Common myeloid progenitor, CD34-positive (primary cell): ENCODE measurements at regions not wholly inside any gene's neighbourhood (a gene's known extent, or its start where the extent isn't known, plus 50 kb on each side); places are given as distances from the start of the nearest gene placed in this dataset.

Experiments used
- CTCF ChIA-PET: fragments of 350-600 bp; sonication (Branson Sonifier 250); formaldehyde crosslinking; loops from one replicate; lab custom pipeline; 2021; ENCODE audit warnings: antibody characterized with exemption; lab: Charles Lee
- POLR2A ChIA-PET: fragments of 350-600 bp; sonication (Branson Sonifier 250); formaldehyde crosslinking; loops from one replicate; lab custom pipeline; 2021; ENCODE audit warnings: antibody characterized with exemption; lab: Charles Lee
- DNase-seq, 3 donors: peaks; one replicate each; pipeline versions ENCODE4 v3.0.0 to v3.0.0-alpha.2; 2013
- H3K27ac ChIP-seq, 2 experiments: 1 replicate in 1 of 2; 2 replicates in 1 of 2; pipeline ENCODE4 v1.7.0; 2013; ENCODE audit warnings: inconsistent platforms in 2 of 2, low read length in 2 of 2, mild to moderate bottlenecking in 2 of 2, low read depth in 1 of 2, moderate library complexity in 1 of 2; ENCODE audit not compliant: severe bottlenecking in 2 of 2, insufficient read depth in 1 of 2, poor library complexity in 1 of 2
- H3K27me3 ChIP-seq, 5 experiments: replicated peaks in 2 of 5; 1 replicate in 3 of 5; 2 replicates in 2 of 5; pipeline versions ENCODE4 v1.6.1 to v1.7.0; 2013; ENCODE audit warnings: low read length in 4 of 5, mild to moderate bottlenecking in 2 of 5, moderate library complexity in 2 of 5, inconsistent platforms in 1 of 5; ENCODE audit not compliant: insufficient read depth in 5 of 5, control insufficient read depth in 4 of 5
- H3K36me3 ChIP-seq, 4 experiments: 1 replicate in 2 of 4; 2 replicates in 2 of 4; pipeline versions ENCODE4 v1.6.1 to v1.7.0; 2013; ENCODE audit warnings: low read length in 3 of 4, control low read depth in 1 of 4, mild to moderate bottlenecking in 1 of 4; ENCODE audit not compliant: control insufficient read depth in 4 of 4, insufficient read depth in 4 of 4
- H3K4me1 ChIP-seq, 4 experiments: 1 replicate in 3 of 4; 2 replicates in 1 of 4; pipeline versions ENCODE4 v1.6.1 to v1.7.1; 2013; ENCODE audit warnings: low read length in 3 of 4, mild to moderate bottlenecking in 3 of 4, control low read depth in 1 of 4, inconsistent platforms in 1 of 4, moderate library complexity in 1 of 4; ENCODE audit not compliant: control insufficient read depth in 4 of 4, insufficient read depth in 4 of 4; ENCODE audit errors: control extremely low read depth in 1 of 4
- H3K4me3 ChIP-seq, 7 experiments: 1 replicate in 4 of 7; 2 replicates in 3 of 7; pipeline versions ENCODE4 v1.5.1 to v1.7.0; 2013; ENCODE audit warnings: mild to moderate bottlenecking in 7 of 7, low read length in 6 of 7, moderate library complexity in 6 of 7, inconsistent platforms in 2 of 7, low read depth in 2 of 7, control low read depth in 1 of 7; ENCODE audit not compliant: insufficient read depth in 4 of 7, control insufficient read depth in 1 of 7; ENCODE audit errors: extremely low read depth in 1 of 7
- H3K9me3 ChIP-seq, 5 experiments: 1 replicate in 4 of 5; 2 replicates in 1 of 5; pipeline versions ENCODE4 v1.6.1 to v1.7.1; 2013; ENCODE audit warnings: low read length in 4 of 5, mild to moderate bottlenecking in 2 of 5, inconsistent platforms in 1 of 5, low read depth in 1 of 5, moderate library complexity in 1 of 5; ENCODE audit not compliant: control insufficient read depth in 4 of 5, insufficient read depth in 2 of 5; ENCODE audit errors: control extremely low read depth in 1 of 5
- WGBS: methylation state at CpG from one replicate; pipeline ENCODE4 v1.1.5; 2013; ENCODE audit not compliant: insufficient coverage; 5-methylcytosine and 5-hydroxymethylcytosine counted together

DNA sequence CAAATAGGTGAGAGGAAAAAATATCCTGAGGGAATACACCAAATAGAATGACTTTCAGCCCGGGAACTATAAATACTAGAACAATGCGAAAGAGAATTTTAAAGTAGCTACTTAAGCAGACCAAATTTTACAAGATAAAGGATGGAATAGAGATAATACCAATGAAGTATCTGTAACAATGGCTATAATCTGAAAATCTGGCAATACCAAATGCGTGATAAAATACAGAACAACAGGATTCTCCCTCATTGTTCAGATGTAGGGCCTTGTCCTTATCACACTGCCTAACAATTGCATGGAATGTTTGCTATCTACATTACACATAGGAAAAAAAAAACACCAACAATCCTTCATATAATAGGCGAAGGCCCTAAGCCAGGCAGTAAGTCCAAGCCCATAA is 815.4 kb upstream of the MDGA2 start:
- Histone ChIP-seq H3K4me1 (no peaks in the 10 kb centered on the region), H3K9me3 (no peaks in the 10 kb centered on the region), H3K27ac (no peak overlapping the region), H3K36me3 (no peaks in the 10 kb centered on the region), H3K4me3 (no peak overlapping the region), H3K27me3 (no peaks in the 10 kb centered on the region)
- no peak for DNase-seq
- POLR2A ChIA-PET = no interaction called here
- WGBS = 100% methylated on average over 1 of the region's 4 CpGs
- CTCF ChIA-PET = no interaction called here

DNA sequence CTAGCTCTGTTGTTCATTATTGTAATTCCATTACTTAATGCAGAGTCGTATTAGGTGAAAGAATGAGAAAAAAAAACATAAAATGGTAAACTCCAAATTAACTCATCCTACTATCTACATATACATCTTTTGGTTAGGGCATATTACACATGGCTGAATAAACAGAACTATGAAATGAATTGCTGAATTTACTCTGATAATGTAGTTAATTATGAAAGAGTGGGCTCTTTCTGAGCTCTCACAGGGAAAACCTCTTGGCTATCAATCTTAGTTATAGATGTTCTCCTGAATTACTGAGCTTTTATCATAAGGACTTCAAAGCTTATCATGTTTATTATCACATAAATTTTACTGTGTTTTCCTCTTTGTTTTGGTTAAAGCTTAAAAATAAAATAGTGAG is 798.5 kb upstream of the MDGA2 start:
- H3K4me1 ChIP-seq = no peaks in the 10 kb centered on the region
- H3K27me3 ChIP-seq = no peaks in the 10 kb centered on the region
- no peak overlapping the region for H3K27ac ChIP-seq
- no peak for DNase-seq
- no peaks in the 10 kb centered on the region for H3K9me3 ChIP-seq
- POLR2A ChIA-PET = no interaction called here
- H3K4me3 ChIP-seq = no peak overlapping the region
- no peaks in the 10 kb centered on the region for H3K36me3 ChIP-seq
- no CpG with 5 or more reads among the region's 1 CpG for WGBS
- CTCF ChIA-PET = no interaction called here

GRCh38 chr14:48456051-48456450 is 780.6 kb upstream of the MDGA2 start:
- Histone ChIP-seq H3K4me3 (no peak overlapping the region), H3K9me3 (no peaks in the 10 kb centered on the region), H3K4me1 (no peaks in the 10 kb centered on the region), H3K27ac (no peak overlapping the region), H3K27me3 (no peaks in the 10 kb centered on the region), H3K36me3 (no peaks in the 10 kb centered on the region)
- ChIA-PET POLR2A (no interaction called here), CTCF (no interaction called here)
- no peak for DNase-seq

- Histone ChIP-seq H3K4me1 (no peaks in the 10 kb centered on the region), H3K27ac (no peak overlapping the region), H3K36me3 (no peaks in the 10 kb centered on the region), H3K4me3 (no peak overlapping the region), H3K9me3 (no peaks in the 10 kb centered on the region), H3K27me3 (no peaks in the 10 kb centered on the region)
- ChIA-PET POLR2A (no interaction called here), CTCF (no interaction called here)
- no peak for DNase-seq
- 100% methylated on average over 2 of the region's 2 CpGs for WGBS
Measured at GRCh38 chr14:48454887-48455286, 779.5 kb upstream of the MDGA2 start.

GRCh38 chr14:48452437-48452995 is 777.1 kb upstream of the MDGA2 start:
- POLR2A ChIA-PET = no interaction called here
- 100% methylated on average over 1 of the region's 2 CpGs for WGBS
- no peaks in the 10 kb centered on the region for H3K27me3 ChIP-seq
- H3K36me3 ChIP-seq = no peaks in the 10 kb centered on the region
- no peak overlapping the region for H3K4me3 ChIP-seq
- H3K4me1 ChIP-seq = no peaks in the 10 kb centered on the region
- H3K27ac ChIP-seq = no peak overlapping the region
- CTCF ChIA-PET = no interaction called here
- no peaks in the 10 kb centered on the region for H3K9me3 ChIP-seq
- no peak for DNase-seq

GRCh38 chr14:48435221-48435620 is 759.8 kb upstream of the MDGA2 start:
- H3K36me3 ChIP-seq = no peaks in the 10 kb centered on the region
- POLR2A ChIA-PET = no interaction called here
- H3K4me1 ChIP-seq = no peaks in the 10 kb centered on the region

GRCh38 chr14:48430805-48431204 is 755.4 kb upstream of the MDGA2 start:
- Histone ChIP-seq H3K4me3 (no peak overlapping the region), H3K9me3 (no peaks in the 10 kb centered on the region), H3K27ac (no peak overlapping the region), H3K27me3 (no peaks in the 10 kb centered on the region), H3K36me3 (no peaks in the 10 kb centered on the region), H3K4me1 (no peaks in the 10 kb centered on the region)
- WGBS = 93% methylated on average over 4 of the region's 5 CpGs
- POLR2A ChIA-PET = no interaction called here
- CTCF ChIA-PET = no interaction called here
- no peak for DNase-seq

More at GRCh38 chr14:48435221-48435620, 759.8 kb upstream of the MDGA2 start:
- no peak overlapping the region for H3K4me3 ChIP-seq
- H3K27me3 ChIP-seq = no peaks in the 10 kb centered on the region
- H3K9me3 ChIP-seq = no peaks in the 10 kb centered on the region
- H3K27ac ChIP-seq = no peak overlapping the region
- DNase-seq = no peak
- 80% methylated on average over 1 of the region's 2 CpGs for WGBS
- CTCF ChIA-PET = no interaction called here
